SU-DHL-6 (cell line): ENCODE measurements at regions not wholly inside any gene's neighbourhood (a gene's known extent, or its start where the extent isn't known, plus 50 kb on each side); places are given as distances from the start of the nearest gene placed in this dataset.

Experiments
- H2AFZ ChIP-seq: fragments of 200-600 bp; sonication (generic); 2 replicates; pipeline ENCODE4 v1.6.1; 2014; ENCODE audit warnings: low read depth, mild to moderate bottlenecking, moderate library complexity, mixed read lengths, antibody characterized with exemption, low read length; ENCODE audit not compliant: severe bottlenecking
- H3F3A ChIP-seq: fragments of 200-600 bp; shearing (Covaris generic); 2 replicates; pipeline ENCODE4 v1.6.0; 2016; ENCODE audit warnings: antibody characterized with exemption, mild to moderate bottlenecking; ENCODE audit not compliant: insufficient read depth
- H3K27ac ChIP-seq: fragments of 200-600 bp; sonication (generic); 2 replicates; pipeline ENCODE4 v1.5.1; 2016; ENCODE audit warnings: low read depth, mild to moderate bottlenecking, low read length, moderate library complexity, mixed read lengths
- H3K27me3 ChIP-seq: fragments of 200-600 bp; sonication (generic), shearing (Covaris generic); 2 replicates; pipeline ENCODE4 v1.6.0; 2014; ENCODE audit warnings: mild to moderate bottlenecking, low read length
- H3K36me3 ChIP-seq: fragments of 200-600 bp; sonication (generic); 2 replicates; pipeline ENCODE4 v1.6.1; 2014; ENCODE audit warnings: mild to moderate bottlenecking, low read length, mixed read lengths
- H3K4me2 ChIP-seq: fragments of 300-600, 200-600 bp; shearing (Covaris generic), sonication (generic); 2 replicates; pipeline ENCODE4 v1.6.0; 2014; ENCODE audit warnings: low read length, low read depth, mild to moderate bottlenecking; ENCODE audit not compliant: poor library complexity, severe bottlenecking
- H3K4me3 ChIP-seq: fragments of 200-600 bp; sonication (generic); 2 replicates; pipeline ENCODE4 v1.5.1; 2014; ENCODE audit warnings: antibody characterized with exemption, low read length, mild to moderate bottlenecking, mixed read lengths; ENCODE audit not compliant: insufficient read depth, poor library complexity, severe bottlenecking
- H3K79me2 ChIP-seq: fragments of 200-600 bp; sonication (generic); 2 replicates; pipeline ENCODE4 v1.6.1; 2014; ENCODE audit warnings: mild to moderate bottlenecking, low read length, moderate library complexity; ENCODE audit not compliant: insufficient read depth
- H3K9ac ChIP-seq: fragments of 200-600 bp; sonication (generic); 2 replicates; pipeline ENCODE4 v1.7.0; 2014; ENCODE audit warnings: mild to moderate bottlenecking, low read length
- H3K9me2 ChIP-seq: fragments of 200-600 bp; sonication (generic); replicated peaks from 2 replicates; pipeline ENCODE4 v1.6.1; 2014; ENCODE audit warnings: low read length; ENCODE audit not compliant: insufficient read depth
- H3K9me3 ChIP-seq: fragments of 200-600 bp; sonication (generic); 2 replicates; pipeline ENCODE4 v1.6.1; 2014; ENCODE audit warnings: low read length, mixed read lengths; ENCODE audit not compliant: insufficient read depth
- H4K20me1 ChIP-seq: fragments of 200-600 bp; sonication (generic); 2 replicates; pipeline ENCODE4 v1.6.1; 2014; ENCODE audit warnings: low read depth, mild to moderate bottlenecking, antibody characterized with exemption, low read length, moderate library complexity, mixed read lengths
- CTCF ChIP-seq: fragments of 200-600 bp; sonication (generic); IDR thresholded peaks from one replicate; pipeline ENCODE4 v1.5.1; 2017; ENCODE audit warnings: antibody characterized with exemption, mild to moderate bottlenecking, low read length, moderate library complexity; ENCODE audit not compliant: insufficient read depth, poor library complexity, severe bottlenecking
- EZH2phosphoT487 ChIP-seq: fragments of 200-600 bp; sonication (generic), shearing (Covaris generic); conservative IDR thresholded peaks from 2 replicates; pipeline ENCODE4 v1.6.1; 2018; ENCODE audit warnings: mild to moderate bottlenecking, antibody characterized with exemption, low read length, moderate library complexity, mixed read lengths

GRCh38 chr15:77819048-77819850 lies 186.5 kb upstream of the LINGO1 start:
- Histone ChIP-seq H3F3A (no peaks in the 10 kb centered on the region), H3K4me3 (no peak overlapping the region), H3K9me2 (no peaks in the 10 kb centered on the region), H3K4me2 (no peak overlapping the region), H4K20me1 (no peaks in the 10 kb centered on the region; the same call in 1 of the 2 replicates), H3K9me3 (no peaks in the 10 kb centered on the region), H3K27ac (no peak overlapping the region), H3K36me3 (no peaks in the 10 kb centered on the region), H3K79me2 (no peaks in the 10 kb centered on the region), H2AFZ (no peak overlapping the region), H3K27me3 (no peaks in the 10 kb centered on the region), H3K9ac (no peak overlapping the region)
- TF ChIP-seq CTCF = no peak
- no peak for TF ChIP-seq EZH2phosphoT487

- no peak overlapping the region for H3K4me2 ChIP-seq
- H3K4me3 ChIP-seq = no peak overlapping the region
- no peaks in the 10 kb centered on the region for H3F3A ChIP-seq
- H3K36me3 ChIP-seq = no peaks in the 10 kb centered on the region
- no peak overlapping the region for H2AFZ ChIP-seq
- no peaks in the 10 kb centered on the region; the same call in 1 of the 2 replicates for H4K20me1 ChIP-seq
- no peaks in the 10 kb centered on the region for H3K27me3 ChIP-seq
- no peaks in the 10 kb centered on the region for H3K9me2 ChIP-seq
- no peak overlapping the region for H3K27ac ChIP-seq
- no peaks in the 10 kb centered on the region for H3K9me3 ChIP-seq
- H3K79me2 ChIP-seq = no peaks in the 10 kb centered on the region
- H3K9ac ChIP-seq = no peak overlapping the region
- TF ChIP-seq CTCF (no peak), EZH2phosphoT487 (no peak)
These were observed 185.9 kb upstream of the LINGO1 start for GRCh38 chr15:77818484-77819047.

GRCh38 chr15:77817434-77817833 lies 184.7 kb upstream of the LINGO1 start:
- H3K9ac ChIP-seq = no peak overlapping the region
- no peak overlapping the region for H3K27ac ChIP-seq
- H3K27me3 ChIP-seq = no peaks in the 10 kb centered on the region

More at GRCh38 chr15:77817434-77817833, 184.7 kb upstream of the LINGO1 start:
- Histone ChIP-seq H3K4me3 (no peak overlapping the region), H3K9me3 (no peaks in the 10 kb centered on the region), H3K4me2 (no peak overlapping the region), H3F3A (no peaks in the 10 kb centered on the region), H4K20me1 (no peaks in the 10 kb centered on the region; the same call in 1 of the 2 replicates), H3K79me2 (no peaks in the 10 kb centered on the region), H2AFZ (no peak overlapping the region), H3K36me3 (no peaks in the 10 kb centered on the region), H3K9me2 (no peaks in the 10 kb centered on the region)
- no peak for TF ChIP-seq CTCF
- TF ChIP-seq EZH2phosphoT487 = no peak
